ENCODE measurements at regions not wholly inside any gene's neighbourhood (a gene's known extent, or its start where the extent isn't known, plus 50 kb on each side); places are given as distances from the start of the nearest gene placed in this dataset.

- TF ChIP-seq CTCF (IDR thresholded peaks at IDR 0.05) (no peak), POLR2A (IDR thresholded peaks at IDR 0.05) (no peak)
These were observed 180.9 kb upstream of the DTNBP1 start for GRCh38 chr6:15843764-15844163.

Measured in body of pancreas (tissue), 4 donors.